Cardiac muscle cell (in vitro differentiated cells and primary cell): ENCODE measurements at regions not wholly inside any gene's neighbourhood (a gene's known extent, or its start where the extent isn't known, plus 50 kb on each side); places are given as distances from the start of the nearest gene placed in this dataset.
A peak's percentile ranks its signal among the peaks of the same experiment; 100 is the strongest.

Source experiments
- DNase-seq, 2 donors: peaks; one replicate each; pipeline versions ENCODE4 v3.0.0 to v3.0.0-alpha.2; 2010 to 2017; ENCODE audit warnings: low read depth in 1 of 2, low spot score in 1 of 2
- H3K27ac ChIP-seq: fragments of 200-600 bp; sonication (generic); 2 replicates; pipeline ENCODE4 v1.5.1; 2016
- H3K27me3 ChIP-seq: fragments of 200-600 bp; sonication (generic); 2 replicates; pipeline ENCODE4 v1.6.0; 2016; ENCODE audit warnings: control low read depth
- H3K36me3 ChIP-seq: fragments of 200-600 bp; sonication (generic); 2 replicates; pipeline ENCODE4 v1.5.1; 2016; ENCODE audit warnings: control low read depth
- H3K4me1 ChIP-seq: fragments of 200-600 bp; sonication (generic); 2 replicates; pipeline ENCODE4 v1.8.1; 2017; ENCODE audit warnings: low read depth, mild to moderate bottlenecking, mixed run types
- H3K4me3 ChIP-seq: fragments of 200-600 bp; sonication (generic); 2 replicates; pipeline ENCODE4 v1.5.1; 2016; ENCODE audit warnings: mild to moderate bottlenecking
- H3K9me3 ChIP-seq: fragments of 200-600 bp; sonication (generic); 2 replicates; pipeline ENCODE4 v1.5.1; 2017; ENCODE audit warnings: low read depth, mild to moderate bottlenecking, control low read depth
- TF ChIP-seq, protein P1 (sequence below): IDR thresholded peaks from 2 replicates; pipeline ENCODE4 v1.5.1; 2012; ENCODE audit warnings: low read depth, mild to moderate bottlenecking, low read length

DNA sequence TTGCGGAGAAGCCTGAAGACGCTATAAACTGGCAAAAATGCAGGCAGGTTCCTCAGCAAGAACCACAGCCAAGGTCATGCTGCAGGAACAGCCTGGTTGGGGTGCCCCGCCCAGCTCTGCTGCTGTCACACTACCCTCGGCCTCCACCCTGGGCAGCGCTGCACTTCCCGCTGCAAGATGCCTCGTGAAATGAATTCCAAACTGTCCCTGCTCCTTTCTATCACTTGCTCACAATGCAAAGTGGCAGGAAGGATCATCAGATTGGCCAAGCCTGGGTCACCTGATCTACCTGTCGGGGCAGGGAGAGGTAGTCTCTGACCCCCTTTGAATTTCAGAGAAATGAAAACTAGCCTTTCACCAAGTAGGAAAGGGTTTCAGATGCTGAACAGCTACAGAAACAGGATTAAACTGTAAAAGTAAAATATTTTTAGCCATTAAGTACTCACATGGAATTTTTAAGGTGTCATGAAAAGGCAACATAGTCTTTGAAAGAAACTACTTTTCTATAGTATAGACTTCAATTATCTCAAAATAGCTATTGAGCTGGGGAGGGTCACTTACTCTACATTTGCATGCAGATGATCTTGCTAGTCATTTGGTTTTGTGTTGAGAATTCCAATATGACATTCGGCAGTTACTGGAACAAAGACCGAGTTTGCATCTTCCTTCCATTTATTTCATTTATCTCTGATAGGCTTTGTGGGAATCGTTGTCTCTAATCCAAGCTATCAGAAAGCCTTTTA lies 236.4 kb upstream of the ASCC3 start:
- Histone ChIP-seq H3K36me3 (no peaks in the 10 kb centered on the region), H3K4me1 (no peaks in the 10 kb centered on the region), H3K4me3 (no peak overlapping the region), H3K27me3 (no peaks in the 10 kb centered on the region), H3K27ac (no peak overlapping the region), H3K9me3 (no peaks in the 10 kb centered on the region)
- TF ChIP-seq, protein P1, sequence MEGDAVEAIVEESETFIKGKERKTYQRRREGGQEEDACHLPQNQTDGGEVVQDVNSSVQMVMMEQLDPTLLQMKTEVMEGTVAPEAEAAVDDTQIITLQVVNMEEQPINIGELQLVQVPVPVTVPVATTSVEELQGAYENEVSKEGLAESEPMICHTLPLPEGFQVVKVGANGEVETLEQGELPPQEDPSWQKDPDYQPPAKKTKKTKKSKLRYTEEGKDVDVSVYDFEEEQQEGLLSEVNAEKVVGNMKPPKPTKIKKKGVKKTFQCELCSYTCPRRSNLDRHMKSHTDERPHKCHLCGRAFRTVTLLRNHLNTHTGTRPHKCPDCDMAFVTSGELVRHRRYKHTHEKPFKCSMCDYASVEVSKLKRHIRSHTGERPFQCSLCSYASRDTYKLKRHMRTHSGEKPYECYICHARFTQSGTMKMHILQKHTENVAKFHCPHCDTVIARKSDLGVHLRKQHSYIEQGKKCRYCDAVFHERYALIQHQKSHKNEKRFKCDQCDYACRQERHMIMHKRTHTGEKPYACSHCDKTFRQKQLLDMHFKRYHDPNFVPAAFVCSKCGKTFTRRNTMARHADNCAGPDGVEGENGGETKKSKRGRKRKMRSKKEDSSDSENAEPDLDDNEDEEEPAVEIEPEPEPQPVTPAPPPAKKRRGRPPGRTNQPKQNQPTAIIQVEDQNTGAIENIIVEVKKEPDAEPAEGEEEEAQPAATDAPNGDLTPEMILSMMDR, result no peak
- peak; percentile 8 to 41 for DNase-seq

DNA sequence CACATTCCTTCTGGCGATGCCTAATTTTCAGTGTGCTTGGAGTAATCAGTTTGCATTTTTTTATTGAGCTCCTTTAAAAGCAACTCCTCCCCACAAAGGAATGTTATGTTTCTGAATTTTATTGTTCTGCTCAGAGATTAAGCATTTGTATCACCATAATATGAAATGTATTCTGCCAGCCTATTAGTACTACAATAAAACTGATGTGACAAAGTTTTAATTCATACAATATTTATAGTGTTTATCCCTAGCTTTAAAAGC lies 236.9 kb upstream of the ASCC3 start:
- DNase-seq, result no peak
- H3K9me3 ChIP-seq, result no peaks in the 10 kb centered on the region
- TF ChIP-seq, protein P1, result no peak
- no peaks in the 10 kb centered on the region for H3K4me1 ChIP-seq
- H3K4me3 ChIP-seq, result no peak overlapping the region
- no peaks in the 10 kb centered on the region for H3K27me3 ChIP-seq
- no peaks in the 10 kb centered on the region for H3K36me3 ChIP-seq
- H3K27ac ChIP-seq, result no peak overlapping the region

DNA sequence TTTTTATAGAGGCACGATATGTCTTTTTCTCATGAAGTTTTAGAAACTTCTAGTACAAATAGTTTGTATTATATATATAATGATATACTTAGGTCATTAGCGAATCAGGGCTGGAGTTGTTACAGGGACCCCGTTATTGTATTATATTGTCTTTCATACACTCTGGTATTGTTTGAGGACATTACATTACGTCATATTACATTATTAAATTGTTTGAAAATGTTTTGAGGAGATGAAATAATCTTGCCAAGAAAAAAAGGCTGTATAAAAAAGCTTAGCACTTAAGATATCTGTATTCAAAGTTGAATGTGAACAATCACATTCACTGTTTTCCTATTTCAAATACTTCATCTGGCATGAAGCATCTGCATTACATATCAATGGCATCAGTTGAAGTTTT lies 239.6 kb upstream of the ASCC3 start:
- H3K36me3 ChIP-seq, result no peaks in the 10 kb centered on the region
- H3K4me3 ChIP-seq, result no peak overlapping the region
- DNase-seq, result no peak
- no peaks in the 10 kb centered on the region for H3K27me3 ChIP-seq
- H3K4me1 ChIP-seq, result no peaks in the 10 kb centered on the region
- TF ChIP-seq, protein P1, result no peak
- no peak overlapping the region for H3K27ac ChIP-seq
- H3K9me3 ChIP-seq, result no peaks in the 10 kb centered on the region

DNA sequence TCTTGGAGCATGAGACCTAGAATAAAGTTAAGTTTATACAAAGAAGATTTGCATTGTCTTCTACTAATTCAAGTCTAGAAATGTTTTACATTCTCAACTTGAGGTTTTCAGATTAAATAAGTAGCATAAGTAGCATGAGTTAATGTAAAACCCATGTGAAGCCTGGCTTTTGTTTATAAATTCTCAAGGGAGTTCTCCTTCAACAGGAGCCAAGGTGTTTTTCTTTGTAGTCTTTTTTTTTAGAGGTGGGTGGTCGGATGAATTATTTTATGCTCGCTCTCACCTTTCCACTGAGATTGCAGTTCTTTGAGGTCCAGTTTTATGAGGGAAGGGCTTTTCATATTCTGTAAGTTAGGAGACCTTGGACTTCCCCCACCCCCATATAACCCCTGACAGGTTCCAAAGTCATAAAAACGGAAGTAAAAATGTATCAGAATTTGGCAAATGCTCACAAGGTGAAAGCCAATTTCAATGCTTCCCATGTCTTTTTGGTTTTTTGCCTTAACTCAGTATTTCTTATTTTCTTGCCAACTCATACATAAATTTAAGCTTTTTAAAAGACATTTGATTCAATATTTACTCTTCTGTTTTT lies 244.3 kb upstream of the ASCC3 start:
- no peak overlapping the region for H3K27ac ChIP-seq
- H3K9me3 ChIP-seq, result no peaks in the 10 kb centered on the region
- H3K36me3 ChIP-seq, result no peaks in the 10 kb centered on the region
- no peaks in the 10 kb centered on the region for H3K27me3 ChIP-seq
- no peak overlapping the region for H3K4me3 ChIP-seq
- TF ChIP-seq, protein P1, result no peak
- H3K4me1 ChIP-seq, result no peaks in the 10 kb centered on the region
- no peak for DNase-seq

DNA sequence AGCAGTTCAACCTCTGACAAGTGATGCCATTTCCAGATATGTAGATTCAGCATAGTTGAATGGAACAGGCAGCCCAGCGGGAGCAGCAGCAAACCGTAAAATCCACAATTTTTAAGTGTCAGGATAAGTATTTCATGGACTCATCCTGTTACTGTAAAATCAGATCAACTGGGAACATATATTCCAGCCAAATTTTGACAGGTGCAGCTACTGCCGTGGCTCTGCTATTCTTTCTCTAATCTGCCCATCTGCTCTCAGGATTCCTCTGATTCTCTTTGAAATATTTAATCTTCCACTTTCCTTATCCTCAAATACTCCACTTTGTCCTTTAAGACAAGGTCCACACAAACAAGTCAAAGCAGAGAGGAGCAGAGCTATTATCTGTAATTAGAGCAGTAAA lies 245.4 kb upstream of the ASCC3 start:
- H3K27me3 ChIP-seq, result no peaks in the 10 kb centered on the region
- TF ChIP-seq, protein P1, result no peak
- DNase-seq, result no peak
- H3K4me1 ChIP-seq, result no peaks in the 10 kb centered on the region
- no peak overlapping the region for H3K27ac ChIP-seq
- no peak overlapping the region for H3K4me3 ChIP-seq
- H3K36me3 ChIP-seq, result no peaks in the 10 kb centered on the region
- no peaks in the 10 kb centered on the region for H3K9me3 ChIP-seq

DNA sequence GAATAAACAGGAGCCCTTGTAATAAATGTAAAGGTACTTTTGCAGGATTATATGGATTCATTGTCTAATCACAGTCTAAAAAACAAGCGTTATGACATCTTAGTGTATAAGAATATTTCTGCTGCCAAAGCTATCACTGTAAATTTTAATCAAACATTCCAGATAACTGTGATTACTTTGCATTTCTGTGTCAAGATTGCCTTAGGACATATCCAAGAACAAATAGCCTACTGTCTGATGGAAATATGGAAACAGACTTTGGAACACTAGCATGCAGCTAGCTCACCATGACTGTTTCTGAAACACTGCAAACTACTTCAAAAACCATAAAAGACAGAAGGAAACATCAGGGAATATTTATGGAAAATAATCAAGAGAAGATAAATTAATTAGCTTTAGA lies 248.7 kb upstream of the ASCC3 start:
- no peaks in the 10 kb centered on the region for H3K27me3 ChIP-seq
- H3K9me3 ChIP-seq, result no peaks in the 10 kb centered on the region
- TF ChIP-seq, protein P1, result no peak
- H3K27ac ChIP-seq, result no peak overlapping the region
- H3K4me1 ChIP-seq, result no peaks in the 10 kb centered on the region
- no peak overlapping the region for H3K4me3 ChIP-seq
- no peak for DNase-seq
- H3K36me3 ChIP-seq, result no peaks in the 10 kb centered on the region
